ENCODE measurements at regions not wholly inside any gene's neighbourhood (a gene's known extent, or its start where the extent isn't known, plus 50 kb on each side); places are given as distances from the start of the nearest gene placed in this dataset.
A peak's percentile ranks its signal among the peaks of the same experiment; 100 is the strongest.

DNA sequence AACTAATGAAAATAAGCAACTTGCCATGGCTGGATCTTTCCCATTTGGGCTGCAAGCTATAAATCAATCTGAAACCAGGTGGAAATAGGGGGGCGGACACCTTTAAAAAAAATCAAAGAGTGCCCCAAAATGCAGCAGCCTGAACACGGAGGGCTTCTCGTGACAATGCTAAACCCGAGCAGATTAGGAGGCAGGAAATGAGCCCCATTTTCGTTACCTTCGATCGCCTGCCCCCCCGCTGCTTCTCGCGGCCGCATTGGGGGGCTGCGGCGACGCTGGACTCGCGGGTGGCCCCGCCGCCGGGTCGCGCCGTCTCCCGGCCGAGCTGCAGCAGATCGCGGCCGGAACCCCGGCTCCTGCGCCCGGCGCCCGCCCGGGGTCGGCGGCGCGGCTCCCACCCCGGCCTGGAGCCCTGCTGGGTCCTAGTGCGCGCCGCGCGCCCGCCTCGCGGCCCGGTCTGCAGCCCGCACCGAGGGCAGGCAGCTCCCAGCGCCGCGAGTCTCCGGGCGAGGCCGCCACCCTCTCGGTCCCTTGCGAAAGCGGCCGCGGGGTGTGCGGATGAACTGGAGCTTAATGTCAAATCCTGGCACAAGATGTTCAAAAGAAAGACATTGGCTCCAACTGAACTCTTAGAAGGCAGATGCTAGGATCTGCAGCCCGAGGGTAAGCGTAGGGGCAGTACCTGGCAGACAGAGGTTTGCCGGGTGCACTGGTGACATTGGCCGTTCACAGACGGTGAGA is 201.9 kb upstream of the FOXN3 start:
- TF ChIP-seq POLR2A (IDR thresholded peaks at IDR 0.05) (peak in 1 of 2 donors; percentile 29), CTCF (IDR thresholded peaks at IDR 0.05) (peak in 1 of 5 experiments; percentile 8), EP300 (IDR thresholded peaks at IDR 0.05) (no peak)

All from tibial nerve (tissue), 4 donors.